Neural cell (in vitro differentiated cells): ENCODE measurements at regions not wholly inside any gene's neighbourhood (a gene's known extent, or its start where the extent isn't known, plus 50 kb on each side); places are given as distances from the start of the nearest gene placed in this dataset.

Source experiments
- CTCF ChIP-seq: fragments of 450-650 bp; IDR thresholded peaks from 2 replicates; pipeline ENCODE4 v1.5.1; 2014; ENCODE audit warnings: antibody characterized with exemption, mild to moderate bottlenecking, moderate library complexity; ENCODE audit not compliant: poor library complexity, severe bottlenecking
- EP300 ChIP-seq: fragments of 450-650 bp; conservative IDR thresholded peaks from 2 replicates; pipeline ENCODE4 v1.6.1; 2014; ENCODE audit warnings: antibody characterized with exemption, mild to moderate bottlenecking, moderate library complexity; ENCODE audit not compliant: poor library complexity, severe bottlenecking
- POLR2AphosphoS5 ChIP-seq: IDR thresholded peaks from 2 replicates; pipeline ENCODE4 v1.6.1; 2012
- SMC3 ChIP-seq: fragments of 450-650 bp; conservative IDR thresholded peaks from 2 replicates; pipeline ENCODE4 v1.6.1; 2014; ENCODE audit warnings: antibody characterized with exemption, mild to moderate bottlenecking, moderate library complexity; ENCODE audit not compliant: poor library complexity

GRCh38 chr7:35865287-35865686 is 64.4 kb downstream of the SEPTIN7 start:
- TF ChIP-seq CTCF: no peak
- no peak for TF ChIP-seq POLR2AphosphoS5
- TF ChIP-seq EP300: no peak
- TF ChIP-seq SMC3: no peak
